HepG2 (cell line): ENCODE measurements at regions not wholly inside any gene's neighbourhood (a gene's known extent, or its start where the extent isn't known, plus 50 kb on each side); places are given as distances from the start of the nearest gene placed in this dataset.

Experiments used
- ATAC-seq: fragments of 200-7000 bp; cut with Tn5 transposase; 3 replicates; pipeline ENCODE4 v1.9.1; 2020; ENCODE audit warnings: mild to moderate bottlenecking, moderate library complexity
- BruUV-seq: library from RNA; stranded (reverse); fragments of 400-500 nt; replicated peaks from 2 replicates; lab custom pipeline; 2021; lab: Mats Ljungman, UMichigan
- CTCF ChIA-PET: fragments of 300-600 bp; formaldehyde crosslinking; extraction: SDS; loops from one replicate; lab custom pipeline; 2021; ENCODE audit warnings: low total read pairs, inconsistent platforms, low intra/inter-chr PET ratio; lab: Yijun Ruan, JAX
- POLR2A ChIA-PET: fragments of 350-600 bp; sonication (Branson Sonifier 250); formaldehyde crosslinking; loops from one replicate; lab custom pipeline; 2020; ENCODE audit warnings: antibody characterized with exemption, inconsistent platforms; lab: Yijun Ruan, JAX
- DNase-seq: peaks from one replicate; pipeline ENCODE4 v3.0.0-alpha.2; 2015; ENCODE audit warnings: low spot score
- FAIRE-seq: peaks from 3 replicates; lab custom pipeline; 2011; peaks lifted over from hg19 to GRCh38; lab: Jason Lieb, UNC
- H2AFZ ChIP-seq: one replicate; pipeline ENCODE4 v1.6.1; 2011; ENCODE audit warnings: low read length, inconsistent platforms
- H3K27ac ChIP-seq: fragments of 300-600 bp; 3 replicates; pipeline ENCODE4 v1.8.0; 2011; ENCODE audit warnings: mixed run types, mild to moderate bottlenecking, mixed read lengths, low read length, inconsistent platforms; ENCODE audit not compliant: insufficient read depth; ENCODE audit errors: extremely low read length
- H3K27me3 ChIP-seq, 2 experiments: fragments of 200-600 bp in 1 of 2; 2 replicates in 1 of 2; 3 replicates in 1 of 2; pipeline versions ENCODE4 v1.6.0 to v1.8.0; 2011; ENCODE audit warnings: low read length in 2 of 2, mild to moderate bottlenecking in 2 of 2, moderate library complexity in 2 of 2, inconsistent platforms in 1 of 2; ENCODE audit not compliant: insufficient read depth in 2 of 2, control insufficient read depth in 1 of 2
- H3K36me3 ChIP-seq, 2 experiments: fragments of 200-600 bp in 1 of 2; replicated peaks in 1 of 2; 2 replicates in 1 of 2; 3 replicates in 1 of 2; pipeline versions ENCODE4 v1.5.1 to v1.8.0; 2011; ENCODE audit warnings: low read length in 2 of 2, inconsistent platforms in 1 of 2; ENCODE audit not compliant: insufficient read depth in 2 of 2, control insufficient read depth in 1 of 2
- H3K4me1 ChIP-seq: 2 replicates; pipeline ENCODE4 v1.5.1; 2012; ENCODE audit warnings: low read length, inconsistent platforms; ENCODE audit not compliant: insufficient read depth
- H3K4me2 ChIP-seq: 2 replicates; pipeline ENCODE4 v1.6.0; 2011; ENCODE audit warnings: low read depth, low read length, inconsistent platforms
- H3K4me3 ChIP-seq, 3 experiments: fragments of 200-600 bp in 1 of 3; sonication (generic), shearing (Covaris generic) in 1 of 3; replicated peaks in 1 of 3; 2 replicates each; pipeline ENCODE4 v1.5.1; 2011 to 2016; ENCODE audit warnings: low read length in 3 of 3, inconsistent platforms in 2 of 3, low read depth in 2 of 3, mild to moderate bottlenecking in 2 of 3, control low read depth in 1 of 3, mixed read lengths in 1 of 3; ENCODE audit not compliant: insufficient read depth in 1 of 3
- H3K79me2 ChIP-seq: one replicate; pipeline ENCODE4 v1.6.1; 2011; ENCODE audit warnings: low read length, inconsistent platforms; ENCODE audit not compliant: insufficient read depth
- H3K9ac ChIP-seq: 2 replicates; pipeline ENCODE4 v1.6.0; 2011; ENCODE audit warnings: mild to moderate bottlenecking, low read depth, low read length, inconsistent platforms; ENCODE audit not compliant: insufficient read depth
- H3K9me3 ChIP-seq: 2 replicates; pipeline ENCODE4 v1.5.1; 2012; ENCODE audit warnings: mild to moderate bottlenecking, low read length
- H4K20me1 ChIP-seq: 2 replicates; pipeline ENCODE4 v1.6.0; 2011; ENCODE audit warnings: inconsistent platforms, mild to moderate bottlenecking, low read length, moderate library complexity; ENCODE audit not compliant: insufficient read depth
- FOSL2 ChIP-seq: sonication (generic); formaldehyde crosslinking; IDR thresholded peaks from 2 replicates; pipeline ENCODE4 v1.4.0; 2020; ENCODE audit warnings: missing genetic modification reagents
- KAT2B ChIP-seq: fragments of 150-350 bp; IDR thresholded peaks from 2 replicates; pipeline ENCODE4 v1.6.1; 2014; ENCODE audit warnings: low read depth, low read length, borderline replicate concordance
- NFE2L2 ChIP-seq: fragments of 150-350 bp; IDR thresholded peaks from 2 replicates; pipeline ENCODE4 v1.6.1; 2014; ENCODE audit warnings: low read length
- WGBS: methylation state at CpG from one replicate; pipeline ENCODE4 v1.1.6; 2017; ENCODE audit warnings: low lambda C conversion rate; 5-methylcytosine and 5-hydroxymethylcytosine counted together
- in situ Hi-C: cut with HindIII; loops from 2 replicates; pipeline ENCODE4 v1.10.0; 2017; ENCODE audit warnings: low pct_unique_long_range_greater_than_20kb; ENCODE audit not compliant: extremely low pct_ligation_motif_present
- intact Hi-C: fragments of 100-400 bp; cut with micrococcal nuclease; formaldehyde crosslinking; loops from one replicate; pipeline ENCODE4 v1.10.0; 2022; ENCODE audit not compliant: unreplicated experiment

DNA sequence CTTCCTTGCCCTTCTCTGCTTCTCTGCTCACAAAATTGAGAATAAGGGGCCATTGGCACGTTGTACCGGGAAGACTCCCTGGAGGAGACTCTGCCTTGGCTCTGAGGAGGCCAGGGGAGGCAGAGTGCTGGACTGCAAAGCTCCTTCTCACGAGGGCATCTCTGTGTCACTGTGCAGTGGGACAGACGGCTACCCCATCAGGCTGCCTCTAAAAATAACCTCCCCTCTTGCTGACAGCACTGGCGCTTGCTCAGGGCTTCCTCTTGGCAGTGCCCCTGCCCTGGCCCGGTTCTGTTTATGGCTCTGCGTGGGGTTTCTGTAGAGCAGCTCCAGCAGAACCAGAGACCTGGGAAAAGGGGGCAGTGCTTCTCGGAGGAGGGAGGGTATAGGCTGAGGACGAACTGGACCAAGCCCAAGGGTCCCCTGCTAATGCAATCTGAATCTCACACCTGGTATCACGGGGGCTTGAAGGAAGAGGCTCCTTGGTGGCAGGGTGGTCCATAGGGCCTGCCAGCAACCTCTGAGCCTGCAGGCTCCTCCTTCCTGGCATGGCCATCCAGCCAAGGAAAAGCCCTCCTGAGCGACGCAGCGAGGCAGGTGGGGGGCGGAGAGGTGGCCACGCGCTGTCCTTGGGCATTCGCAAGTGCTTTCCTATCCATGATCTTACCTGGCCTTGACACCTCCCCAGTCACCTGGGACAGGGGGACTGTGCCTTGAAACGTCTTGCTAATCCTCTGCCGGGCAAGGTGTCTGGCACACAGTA is 63.3 kb upstream of the TLE3 start:
- POLR2A ChIA-PET: no interaction called here
- in situ Hi-C loops: no loop called here
- no peaks in the 10 kb centered on the region for H4K20me1 ChIP-seq
- H3K4me3 ChIP-seq: no peak overlapping the region
- no peak for FAIRE-seq
- ATAC-seq: no peak
- no peak overlapping the region for H3K27ac ChIP-seq
- H3K4me2 ChIP-seq: no peak overlapping the region
- no peaks in the 10 kb centered on the region for H3K9me3 ChIP-seq
- intact Hi-C loops: no loop called here
- CTCF ChIA-PET: no interaction called here
- DNase-seq: no peak
- TF ChIP-seq NFE2L2: no peak
- H3K79me2 ChIP-seq: no peaks in the 10 kb centered on the region
- H2AFZ ChIP-seq: no peak overlapping the region
- peaks cover 0 to 85% of the 10 kb centered on the region in 2 experiments; a peak in 4 of 5 replicates for H3K27me3 ChIP-seq
- BruUV-seq: no TSS peak
- 20% methylated on average over 3 of the region's 19 CpGs for WGBS
- H3K9ac ChIP-seq: no peak overlapping the region
- no peaks in the 10 kb centered on the region for H3K36me3 ChIP-seq
- peaks cover 17% of the 10 kb centered on the region for H3K4me1 ChIP-seq

DNA sequence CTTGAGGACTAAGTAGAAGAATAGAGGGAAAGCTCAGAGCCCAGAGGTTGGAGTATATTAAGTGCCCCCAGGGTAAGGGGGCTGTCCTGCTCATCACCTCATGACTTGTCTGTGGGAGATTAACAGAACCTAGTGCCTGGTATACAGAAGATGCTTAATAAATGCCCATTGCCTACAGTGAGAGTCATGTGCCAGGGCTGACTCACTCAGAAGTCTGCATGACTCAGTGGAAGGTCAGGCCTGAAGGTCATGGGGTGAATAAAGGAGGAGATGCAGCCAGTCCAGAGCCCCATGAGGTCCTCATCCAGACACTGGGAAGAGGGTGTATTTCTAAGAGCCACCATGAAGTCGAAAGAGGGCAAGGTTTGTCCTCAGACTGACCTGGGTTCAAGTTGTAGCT is 62.5 kb upstream of the TLE3 start:
- Histone ChIP-seq H4K20me1 (no peaks in the 10 kb centered on the region; the same call in 1 of the 2 replicates), H3K4me2 (no peak overlapping the region), H3K9ac (no peak overlapping the region), H3K9me3 (no peaks in the 10 kb centered on the region), H3K36me3 (no peaks in the 10 kb centered on the region), H3K4me1 (peaks cover 9% of the 10 kb centered on the region), H3K27ac (no peak overlapping the region), H3K4me3 (no peak overlapping the region), H3K79me2 (no peaks in the 10 kb centered on the region), H2AFZ (no peak overlapping the region), H3K27me3 (peaks cover 0 to 86% of the 10 kb centered on the region in 2 experiments; a peak in 4 of 5 replicates)
- ChIA-PET POLR2A (interaction anchor here (0.9 kb wide), 1 partner anchor 20 kb away, joined by 3 read pairs; no protein-coding TSS in a partner anchor), CTCF (no interaction called here)
- intact Hi-C loops: no loop called here
- TF ChIP-seq KAT2B (no peak), FOSL2 (CRISPR knock-in tag) (peak; percentile 59)
- ATAC-seq (no peak), DNase-seq (no peak), FAIRE-seq (no peak)
- no TSS peak for BruUV-seq
- in situ Hi-C loops: no loop called here
- WGBS: 0% methylated on average over 1 of the region's 1 CpG
